Activated CD4-positive, alpha-beta T cell treated with anti-CD3 and anti-CD28 coated beads, Interleukin-2, amount 50 U/mL, for 24 hours (primary cell): ENCODE measurements at regions not wholly inside any gene's neighbourhood (a gene's known extent, or its start where the extent isn't known, plus 50 kb on each side); places are given as distances from the start of the nearest gene placed in this dataset.

Experiments
- DNase-seq, 2 donors: peaks; one replicate each; pipeline ENCODE4 v3.0.0-alpha.2; 2020; ENCODE audit warnings: low read depth in 1 of 2, low spot score in 1 of 2

DNA sequence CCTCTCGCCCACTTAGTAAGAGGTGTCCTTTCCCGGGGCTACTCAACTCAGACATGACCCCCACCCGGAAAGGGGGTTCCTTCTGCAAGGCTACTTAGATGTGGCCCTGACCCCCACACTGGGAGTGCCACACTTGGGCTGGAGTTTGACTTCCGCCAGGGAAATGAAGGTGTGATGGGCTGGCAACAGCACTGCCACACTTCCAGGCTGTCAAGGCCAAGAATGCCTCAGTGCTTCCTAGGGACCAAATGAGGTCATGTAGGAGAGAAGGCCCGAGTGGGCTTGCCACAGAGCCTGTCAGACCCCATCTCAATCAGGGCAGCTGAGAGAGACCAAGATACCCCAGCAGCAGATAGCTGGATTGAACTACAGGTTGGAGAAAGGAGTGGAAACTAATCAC, 55.5 kb downstream of the DRD1 start:
- no peak for DNase-seq

DNA sequence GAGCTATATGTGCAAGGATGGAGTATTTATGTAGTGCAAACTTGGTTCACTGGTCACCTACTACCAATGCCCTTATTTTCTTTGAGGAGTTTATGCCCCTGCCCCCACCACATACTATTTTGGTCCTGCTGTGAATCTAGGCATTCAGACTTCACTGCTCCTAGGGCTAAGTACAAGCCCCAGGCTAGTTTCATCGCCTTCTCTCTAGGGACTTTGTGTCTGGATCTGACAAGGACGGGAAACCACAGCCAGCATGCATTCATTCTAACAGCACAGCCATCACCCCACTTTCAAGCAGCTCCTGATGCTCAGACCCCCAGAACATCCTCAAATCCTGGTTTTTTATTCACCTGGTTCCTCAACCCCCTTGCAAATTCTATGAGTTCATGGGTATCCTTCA, 56.8 kb downstream of the DRD1 start:
- DNase-seq, result no peak

DNA sequence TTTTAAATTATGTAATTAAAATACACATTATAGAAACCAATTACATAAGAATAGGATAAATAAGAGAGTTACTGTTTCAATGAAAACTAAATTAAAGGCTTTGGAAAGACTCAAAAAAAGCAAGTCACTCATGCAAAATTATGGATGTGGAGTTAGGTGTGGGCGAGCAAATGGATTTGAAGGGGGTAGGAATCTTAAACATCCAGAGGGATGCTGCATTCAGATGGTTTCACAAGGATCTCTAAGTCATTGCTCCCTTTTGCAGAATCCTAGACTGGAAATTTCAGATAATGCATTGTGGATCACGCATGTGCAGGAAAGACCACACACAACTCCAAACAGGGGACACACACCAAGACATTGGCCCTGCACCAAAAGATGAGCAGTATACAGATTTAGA, 57.5 kb downstream of the DRD1 start:
- DNase-seq, result no peak

- no peak for DNase-seq
These were observed 58.2 kb downstream of the DRD1 start for GRCh38 chr5:175385691-175386362.

DNA sequence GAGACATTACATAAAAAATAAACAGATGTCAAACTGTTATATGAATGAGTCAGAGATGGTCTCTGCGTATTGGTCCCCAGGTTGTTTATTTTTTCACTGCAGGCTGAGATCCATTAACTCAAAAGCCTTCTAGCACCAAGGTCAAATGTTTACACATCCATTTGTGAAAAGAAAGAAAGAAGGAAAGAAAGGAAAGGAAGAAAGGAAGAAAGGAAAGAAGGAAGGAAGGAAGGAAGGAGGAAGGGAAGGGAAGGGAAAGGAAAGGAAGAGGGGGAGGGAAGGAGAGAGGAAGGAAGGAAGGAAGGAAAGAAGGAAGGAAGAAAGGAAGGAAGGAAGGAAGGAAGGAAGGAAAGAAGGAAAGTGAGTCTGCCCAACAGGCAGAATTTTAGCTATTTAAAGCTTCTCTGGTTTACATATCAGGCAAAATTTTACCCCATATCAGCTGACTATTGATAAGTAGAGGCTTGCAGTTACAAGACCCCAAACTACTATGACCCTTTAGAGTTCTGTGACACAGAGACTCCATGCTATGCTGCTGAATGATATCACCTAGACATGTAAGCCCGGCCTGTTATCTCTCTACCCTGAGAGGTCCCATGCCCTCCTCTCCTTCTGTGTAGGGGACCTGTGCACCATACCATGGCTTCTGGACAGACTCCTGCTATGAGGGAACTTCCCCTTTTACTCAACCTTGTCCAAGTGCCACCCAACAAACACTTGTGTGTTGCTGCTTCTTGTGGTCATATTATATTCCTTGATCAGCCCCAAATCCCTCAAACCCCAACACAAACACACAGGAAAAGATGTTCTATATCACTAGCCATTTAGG, 59.0 kb downstream of the DRD1 start:
- no peak for DNase-seq

DNA sequence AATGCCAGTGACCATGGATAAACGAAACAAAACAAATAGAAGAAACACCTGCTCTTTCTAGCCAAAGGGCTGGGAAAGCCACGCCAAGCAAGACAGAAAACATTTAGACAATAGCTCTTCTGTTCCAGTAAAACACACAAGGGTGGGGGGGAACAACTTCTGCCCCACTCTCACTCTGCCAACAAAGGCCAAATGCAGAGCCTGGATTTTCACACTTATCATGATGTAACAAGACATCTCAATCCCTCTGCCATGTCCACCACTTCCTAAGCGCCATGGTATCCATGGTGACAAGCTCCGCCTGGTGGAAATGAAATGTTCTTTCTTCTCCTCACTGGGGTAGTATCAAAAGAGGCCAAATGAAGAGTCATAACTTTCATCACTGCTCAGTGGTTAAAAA, 60.6 kb downstream of the DRD1 start:
- DNase-seq, result no peak

DNA sequence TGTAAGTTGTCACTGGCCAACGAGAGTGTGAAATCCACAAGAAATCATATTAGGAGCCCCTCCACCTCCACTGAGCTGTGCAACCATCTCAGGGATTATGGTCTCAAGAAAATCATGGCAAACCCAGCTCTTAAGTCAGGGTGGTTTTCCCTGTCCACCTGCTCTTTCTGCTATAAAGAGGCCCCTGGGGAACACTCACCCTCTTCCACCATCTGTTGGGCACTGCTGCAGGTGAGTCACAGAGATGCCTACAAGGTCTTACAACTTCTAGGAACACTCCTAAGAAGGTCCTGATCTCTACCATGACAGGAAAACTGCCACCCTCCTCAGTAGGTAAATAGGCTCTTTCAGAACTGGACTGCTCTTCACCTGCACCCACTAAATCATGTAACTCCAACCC, 61.8 kb downstream of the DRD1 start:
- no peak for DNase-seq

- no peak for DNase-seq
These were observed 62.9 kb downstream of the DRD1 start for GRCh38 chr5:175381130-175381529.

GRCh38 chr5:175380701-175381100, 63.3 kb downstream of the DRD1 start:
- no peak for DNase-seq

DNA sequence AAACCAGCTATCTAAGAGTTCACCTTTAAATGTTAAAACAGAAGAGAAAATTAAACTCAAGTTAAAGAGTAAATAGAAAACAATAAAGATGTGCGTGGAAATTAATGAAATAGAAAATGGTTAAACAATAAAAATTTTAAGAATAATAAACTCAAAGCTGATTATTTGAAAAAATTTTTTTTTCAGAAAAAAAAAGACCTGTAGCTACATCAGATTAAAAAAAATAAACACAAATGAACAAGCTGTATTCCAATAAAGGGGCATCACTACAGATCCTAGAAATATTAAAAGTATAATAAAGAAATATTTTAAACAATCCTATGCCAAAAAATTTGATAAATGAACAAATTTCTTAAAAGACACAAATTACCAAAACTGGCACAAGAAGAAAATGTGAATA, 64.1 kb downstream of the DRD1 start:
- DNase-seq, result no peak

DNA sequence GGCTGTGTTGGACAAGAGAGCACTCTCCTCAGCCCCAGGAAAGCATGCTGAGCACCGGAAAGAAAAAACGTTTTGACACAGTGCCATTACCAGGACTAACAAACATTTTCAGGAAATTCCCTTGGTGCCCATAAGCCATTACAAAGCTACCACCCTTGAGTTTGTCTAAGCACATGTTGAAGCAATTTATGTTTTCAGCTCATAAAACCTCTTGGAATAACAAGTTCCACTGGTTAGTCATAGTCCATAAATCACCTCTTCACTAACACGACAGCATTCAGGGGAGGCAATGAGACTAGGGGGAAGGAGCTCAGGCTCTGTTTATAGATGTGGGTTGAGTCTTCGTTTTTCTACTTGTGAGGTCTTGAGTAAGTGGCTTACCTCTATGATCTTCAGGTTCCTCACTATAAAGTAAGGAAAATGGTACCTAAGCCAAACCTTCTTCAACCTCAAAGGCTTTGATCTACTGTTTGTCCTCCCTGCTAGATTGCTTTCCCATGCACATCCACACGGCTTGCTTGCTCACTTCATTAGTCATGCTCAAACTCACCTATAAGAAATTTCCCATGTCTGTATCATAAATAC, 65.4 kb downstream of the DRD1 start:
- no peak for DNase-seq

DNA sequence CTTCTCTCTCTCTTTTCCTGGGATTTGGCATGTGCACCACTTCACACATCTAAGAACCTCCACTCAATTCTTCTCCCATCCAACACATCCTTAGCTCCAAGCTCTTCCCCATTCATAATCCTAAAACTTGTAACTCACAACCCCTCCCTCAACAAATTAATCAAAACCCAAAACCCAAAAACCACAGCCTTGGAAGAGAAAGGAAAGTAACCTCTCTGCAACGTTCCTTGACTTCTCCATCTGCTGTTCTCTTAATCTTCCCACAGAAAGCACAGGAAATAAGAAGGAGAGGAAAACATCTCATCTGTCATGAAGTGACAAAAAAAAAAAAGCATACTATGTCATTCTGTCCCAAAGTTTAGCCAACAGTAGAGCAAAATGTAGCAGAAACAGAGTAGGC, 66.2 kb downstream of the DRD1 start:
- DNase-seq, result no peak

GRCh38 chr5:175374166-175374875, 69.7 kb downstream of the DRD1 start:
- no peak for DNase-seq

- no peak for DNase-seq
These were observed 78.1 kb downstream of the DRD1 start for GRCh38 chr5:175365866-175366265.

GRCh38 chr5:175363300-175363699, 80.7 kb downstream of the DRD1 start:
- no peak for DNase-seq

- DNase-seq, result no peak
These were observed 86.0 kb downstream of the DRD1 start for GRCh38 chr5:175357995-175358394.

- no peak for DNase-seq
These were observed 87.6 kb downstream of the DRD1 start for GRCh38 chr5:175356428-175356827.

- no peak for DNase-seq
These were observed 89.0 kb downstream of the DRD1 start for GRCh38 chr5:175354964-175355363.

DNA sequence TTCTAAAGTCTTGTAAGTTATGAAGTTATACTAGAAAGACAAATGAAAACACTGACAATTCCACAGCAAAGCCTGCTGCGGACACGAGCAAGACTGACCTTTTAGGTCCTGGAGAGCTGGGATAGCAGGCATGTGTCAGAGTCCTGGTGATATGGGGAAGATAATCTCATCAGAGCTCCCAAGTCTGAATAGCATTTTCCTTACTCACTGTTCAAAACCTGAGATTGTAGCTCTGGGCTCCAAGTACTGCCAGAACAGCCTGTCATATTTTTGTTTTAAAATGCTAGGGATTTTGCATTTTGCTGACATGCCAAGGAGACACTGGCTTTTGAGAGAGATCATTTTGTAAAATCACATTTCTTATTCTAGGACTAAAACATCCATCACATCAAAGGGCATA, 90.1 kb downstream of the DRD1 start:
- DNase-seq, result no peak

DNA sequence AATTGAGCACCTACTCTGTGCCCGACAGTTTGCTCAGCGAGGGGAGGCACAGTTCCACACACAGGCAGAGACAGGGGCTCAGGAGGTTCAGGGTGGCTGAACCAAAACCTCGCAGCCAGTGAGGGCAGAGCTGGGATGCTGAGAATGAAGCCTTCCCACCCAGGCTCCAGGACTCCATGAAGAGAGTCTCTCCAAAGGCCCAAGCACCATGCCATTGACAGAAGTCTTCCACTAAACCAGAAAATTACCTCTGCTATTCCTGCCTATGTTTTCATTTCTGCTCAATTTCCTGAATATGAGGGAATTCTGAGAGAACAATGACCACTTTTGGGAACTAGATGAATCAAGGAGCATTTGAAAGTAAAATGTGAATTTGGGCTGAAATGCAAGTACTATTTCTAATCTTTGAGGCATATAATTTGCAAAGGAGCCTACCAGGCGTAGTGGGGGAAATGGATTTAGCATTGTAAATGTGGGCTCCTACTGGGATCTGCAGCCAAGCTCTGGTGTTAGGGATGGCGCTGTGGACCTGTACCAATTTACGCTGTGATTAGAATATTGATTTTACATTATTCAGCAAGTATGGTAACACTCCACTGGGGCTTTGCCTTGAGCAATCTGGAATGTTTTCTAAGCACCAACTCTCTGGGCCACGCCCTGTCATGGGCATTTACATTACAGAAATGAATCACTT, 91.9 kb downstream of the DRD1 start:
- DNase-seq, result no peak

DNA sequence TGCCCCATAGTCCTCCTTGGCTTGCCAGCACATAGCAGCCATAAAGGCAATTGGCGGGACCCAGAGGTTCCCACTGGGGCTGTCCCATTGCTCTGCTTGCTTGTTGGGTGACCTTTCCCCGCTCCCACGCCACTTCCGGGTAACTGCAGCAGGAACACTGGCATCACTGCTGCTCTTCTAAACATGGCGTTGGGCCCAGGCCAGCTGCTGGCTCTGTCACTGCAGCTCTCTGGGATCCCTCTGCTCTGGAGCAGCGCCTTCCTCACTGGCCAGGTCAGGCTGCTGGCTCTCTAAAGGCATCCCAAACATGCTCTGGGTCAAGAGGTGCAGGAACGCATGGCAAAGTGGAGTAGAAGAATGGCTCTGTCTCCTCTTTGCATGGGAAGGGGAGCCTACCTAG, 92.9 kb downstream of the DRD1 start:
- no peak for DNase-seq
